Testis (tissue), 2 donors: ENCODE measurements at regions not wholly inside any gene's neighbourhood (a gene's known extent, or its start where the extent isn't known, plus 50 kb on each side); places are given as distances from the start of the nearest gene placed in this dataset.

ENCODE experiments used
- DNase-seq: peaks from one replicate; pipeline ENCODE4 v3.0.0-alpha.2; 2019
- H3K27ac ChIP-seq, 2 donors: fragments of 200-600 bp; sonication (generic); one replicate each; pipeline ENCODE4 v1.5.1; 2019
- H3K27me3 ChIP-seq: fragments of 200-600 bp; sonication (generic); one replicate; pipeline ENCODE4 v1.5.1; 2019
- H3K36me3 ChIP-seq: fragments of 200-600 bp; sonication (generic); one replicate; pipeline ENCODE4 v1.5.1; 2017; ENCODE audit warnings: low read depth; ENCODE audit errors: missing control alignments
- H3K4me1 ChIP-seq: fragments of 200-600 bp; sonication (generic); one replicate; pipeline ENCODE4 v1.5.1; 2019
- H3K4me3 ChIP-seq, 2 donors: fragments of 200-600 bp; sonication (generic); one replicate each; pipeline ENCODE4 v1.5.1; 2017 to 2019
- H3K9me3 ChIP-seq: fragments of 200-600 bp; sonication (generic); one replicate; pipeline ENCODE4 v1.5.1; 2017
- CTCF ChIP-seq, 3 experiments: fragments of 450-650 bp in 2 of 3; fragments of 200-600 bp in 1 of 3; sonication (generic) in 1 of 3; IDR thresholded peaks; one replicate each; pipeline ENCODE4 v1.5.1; 2016 to 2019; ENCODE audit warnings: antibody characterized with exemption in 3 of 3, mild to moderate bottlenecking in 2 of 3, moderate library complexity in 1 of 3
- POLR2A ChIP-seq: fragments of 450-650 bp; IDR thresholded peaks from one replicate; pipeline ENCODE4 v1.6.1; 2017; ENCODE audit warnings: antibody characterized with exemption, mild to moderate bottlenecking, moderate library complexity
- WGBS, 2 donors: methylation state at CpG; one replicate each; pipeline ENCODE4 v1.1.5; 2018; 5-methylcytosine and 5-hydroxymethylcytosine counted together
- intact Hi-C: fragments of 100-400 bp; cut with DNase I; formaldehyde crosslinking; loops from one replicate; pipeline ENCODE4 v1.15.1; 2023; ENCODE audit warnings: low total_unique reads

DNA sequence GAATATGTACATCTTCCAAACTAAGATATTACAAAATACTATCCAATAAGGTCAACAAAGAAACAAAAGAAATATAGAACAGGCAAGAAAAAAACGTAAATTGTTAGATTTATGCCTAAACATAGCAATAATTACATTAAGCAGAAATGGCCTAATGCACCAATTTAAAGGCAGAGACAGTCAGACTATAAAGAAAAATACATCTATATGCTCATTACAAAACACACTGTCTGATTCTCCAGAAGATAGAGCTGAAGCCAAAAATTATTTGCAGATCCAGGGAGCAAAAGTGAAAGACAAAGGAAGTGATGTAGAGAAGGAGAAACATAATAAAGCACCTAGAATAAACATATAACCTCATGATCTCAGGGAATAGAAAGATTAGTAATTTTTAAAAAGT is 246.9 kb downstream of the PAPSS1 start:
- intact Hi-C loops = no loop called here
- no peaks in the 10 kb centered on the region for H3K4me1 ChIP-seq
- DNase-seq = no peak
- H3K9me3 ChIP-seq = no peaks in the 10 kb centered on the region
- WGBS, 2 donors = 25 to 35% methylated on average over 1 of the region's 1 CpG
- H3K27me3 ChIP-seq = no peaks in the 10 kb centered on the region
- no peak overlapping the region for H3K4me3 ChIP-seq
- no peaks in the 10 kb centered on the region for H3K36me3 ChIP-seq
- TF ChIP-seq POLR2A (no peak), CTCF (IDR thresholded peaks at IDR 0.05) (no peak)
- no peak overlapping the region for H3K27ac ChIP-seq

DNA sequence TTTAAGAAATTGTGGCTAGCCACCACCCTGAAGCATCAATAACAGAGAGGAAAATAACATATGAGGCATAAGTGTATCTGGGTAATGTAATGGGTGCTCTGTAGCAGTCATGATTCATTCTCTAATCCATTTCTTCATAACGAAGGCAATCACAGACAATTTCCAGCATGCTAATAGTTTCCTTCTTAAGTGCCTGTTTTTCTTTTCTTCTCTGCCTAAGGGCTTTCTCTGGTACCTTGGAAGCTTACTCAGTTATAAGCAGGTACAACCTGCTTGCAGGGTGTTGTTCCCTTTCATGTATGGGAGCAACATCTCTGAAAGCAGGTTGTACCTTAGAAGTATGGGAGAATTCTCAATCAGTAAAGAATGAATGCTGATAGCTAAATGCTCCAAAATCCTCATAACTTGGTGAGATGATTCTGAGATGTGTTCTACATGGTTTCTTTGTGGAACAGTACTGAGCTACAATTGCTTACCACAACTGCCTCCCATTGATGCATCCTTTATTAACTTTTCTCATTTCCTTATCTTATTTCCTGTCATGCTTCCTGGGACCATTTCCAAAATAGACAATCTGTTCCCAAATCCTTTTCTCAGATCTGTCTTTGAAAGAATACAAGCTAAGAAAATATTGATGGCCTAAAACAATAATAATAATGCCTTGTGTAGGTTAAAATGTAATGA is 247.6 kb downstream of the PAPSS1 start:
- TF ChIP-seq POLR2A = no peak
- TF ChIP-seq CTCF (IDR thresholded peaks at IDR 0.05) = no peak
- Histone ChIP-seq H3K27me3 (no peaks in the 10 kb centered on the region), H3K4me1 (no peaks in the 10 kb centered on the region), H3K27ac (no peak overlapping the region), H3K9me3 (no peaks in the 10 kb centered on the region), H3K4me3 (no peak overlapping the region), H3K36me3 (no peaks in the 10 kb centered on the region)
- DNase-seq = no peak
- intact Hi-C loops = no loop called here
- WGBS, 2 donors = 72 to 84% methylated on average over 1 of the region's 1 CpG

GRCh38 chr4:107470173-107470572 is 249.9 kb downstream of the PAPSS1 start:
- no peak overlapping the region for H3K4me3 ChIP-seq
- intact Hi-C loops = no loop called here
- no peaks in the 10 kb centered on the region for H3K27me3 ChIP-seq
- H3K36me3 ChIP-seq = no peaks in the 10 kb centered on the region
- no peak overlapping the region for H3K27ac ChIP-seq
- no peaks in the 10 kb centered on the region for H3K4me1 ChIP-seq
- TF ChIP-seq POLR2A (no peak), CTCF (IDR thresholded peaks at IDR 0.05) (no peak)
- WGBS, 2 donors = 72 to 91% methylated on average over 3 of the region's 3 CpGs
- DNase-seq = no peak
- no peaks in the 10 kb centered on the region for H3K9me3 ChIP-seq

DNA sequence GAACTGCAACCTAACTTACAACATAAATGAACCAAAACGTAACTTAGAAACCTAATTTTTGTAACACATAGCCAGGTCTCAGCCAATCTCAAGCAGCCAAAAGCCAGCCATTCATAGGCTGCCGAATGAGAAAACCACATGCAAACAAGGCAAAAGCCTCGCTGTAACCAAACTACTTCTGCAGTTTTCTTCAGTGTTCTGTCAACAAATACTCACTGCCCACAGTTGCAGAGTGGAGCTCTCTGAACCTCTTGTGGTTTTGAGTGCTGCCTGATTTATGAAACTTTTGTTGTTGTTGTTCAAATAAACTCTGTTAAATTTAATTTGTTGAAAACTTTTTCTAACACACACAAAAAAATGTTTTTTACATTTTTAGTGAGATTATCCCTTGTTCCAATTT is 251.2 kb downstream of the PAPSS1 start:
- Histone ChIP-seq H3K36me3 (no peaks in the 10 kb centered on the region), H3K27ac (no peak overlapping the region), H3K27me3 (no peaks in the 10 kb centered on the region), H3K4me3 (no peak overlapping the region), H3K9me3 (no peaks in the 10 kb centered on the region), H3K4me1 (no peaks in the 10 kb centered on the region)
- intact Hi-C loops = no loop called here
- TF ChIP-seq POLR2A (no peak), CTCF (IDR thresholded peaks at IDR 0.05) (no peak)
- no peak for DNase-seq
- 73 to 82% methylated on average over 3 of the region's 3 CpGs for WGBS, 2 donors

GRCh38 chr4:107468156-107468555 is 251.9 kb downstream of the PAPSS1 start:
- intact Hi-C loops = no loop called here
- 90 to 91% methylated on average over 1 of the region's 1 CpG for WGBS, 2 donors
- Histone ChIP-seq H3K4me1 (no peaks in the 10 kb centered on the region), H3K27me3 (no peaks in the 10 kb centered on the region), H3K9me3 (no peaks in the 10 kb centered on the region), H3K27ac (no peak overlapping the region), H3K4me3 (no peak overlapping the region), H3K36me3 (no peaks in the 10 kb centered on the region)
- no peak for DNase-seq
- TF ChIP-seq CTCF (IDR thresholded peaks at IDR 0.05) (no peak), POLR2A (no peak)
